ENCODE measurements at regions not wholly inside any gene's neighbourhood (a gene's known extent, or its start where the extent isn't known, plus 50 kb on each side); places are given as distances from the start of the nearest gene placed in this dataset.
"Not testable (repeated sequence)": the region's sequence is repeated elsewhere in the genome, so short reads cannot be mapped to it uniquely, and the experiment has no call there.

- no peak for DNase-seq
These were observed 121.2 kb upstream of the IRX2 start for GRCh38 chr5:2872676-2873075.

GRCh38 chr5:2871282-2871681 lies 119.8 kb upstream of the IRX2 start:
- DNase-seq = no peak

- no peak for DNase-seq
These were observed 118.0 kb upstream of the IRX2 start for GRCh38 chr5:2869471-2869870.

- no peak for DNase-seq
These were observed 116.0 kb upstream of the IRX2 start for GRCh38 chr5:2867373-2867933.

GRCh38 chr5:2866662-2867372 lies 115.3 kb upstream of the IRX2 start:
- DNase-seq = no peak

- no peak for DNase-seq
These were observed 114.4 kb upstream of the IRX2 start for GRCh38 chr5:2865856-2866255.

GRCh38 chr5:2864515-2865105 lies 113.1 kb upstream of the IRX2 start:
- no peak for DNase-seq

- no peak for DNase-seq
These were observed 112.4 kb upstream of the IRX2 start for GRCh38 chr5:2863675-2864433.

- DNase-seq = no peak
These were observed 111.7 kb upstream of the IRX2 start for GRCh38 chr5:2863133-2863532.

GRCh38 chr5:2862176-2862575 lies 110.7 kb upstream of the IRX2 start:
- not testable (repeated sequence) for DNase-seq

- DNase-seq = no peak
These were observed 110.1 kb upstream of the IRX2 start for GRCh38 chr5:2861605-2862004.

GRCh38 chr5:2860101-2860500 lies 108.6 kb upstream of the IRX2 start:
- no peak for DNase-seq

- no peak for DNase-seq
These were observed 106.4 kb upstream of the IRX2 start for GRCh38 chr5:2857837-2858236.

GRCh38 chr5:2856206-2856605 lies 104.7 kb upstream of the IRX2 start:
- no peak for DNase-seq

GRCh38 chr5:2852446-2852845 lies 101.0 kb upstream of the IRX2 start:
- DNase-seq = no peak

- no peak for DNase-seq
These were observed 100.4 kb upstream of the IRX2 start for GRCh38 chr5:2851895-2852294.

- DNase-seq = no peak
These were observed 98.0 kb upstream of the IRX2 start for GRCh38 chr5:2849429-2849828.

- no peak for DNase-seq
These were observed 97.1 kb upstream of the IRX2 start for GRCh38 chr5:2848619-2849018.

GRCh38 chr5:2847608-2848007 lies 96.1 kb upstream of the IRX2 start:
- no peak for DNase-seq

- DNase-seq = no peak
These were observed 89.7 kb upstream of the IRX2 start for GRCh38 chr5:2841208-2841607.

GRCh38 chr5:2840372-2840915 lies 89.0 kb upstream of the IRX2 start:
- no peak for DNase-seq

GRCh38 chr5:2836133-2836532 lies 84.7 kb upstream of the IRX2 start:
- no peak for DNase-seq

- no peak for DNase-seq
These were observed 82.1 kb upstream of the IRX2 start for GRCh38 chr5:2833556-2833955.

GRCh38 chr5:2832394-2832793 lies 80.9 kb upstream of the IRX2 start:
- DNase-seq = no peak

Data from activated CD4-positive, CD25-positive, alpha-beta regulatory T cell (primary cell).